SK-N-SH (cell line): ENCODE measurements at regions not wholly inside any gene's neighbourhood (a gene's known extent, or its start where the extent isn't known, plus 50 kb on each side); places are given as distances from the start of the nearest gene placed in this dataset.
A peak's percentile ranks its signal among the peaks of the same experiment; 100 is the strongest.

ENCODE experiments used
- CTCF ChIA-PET: fragments of 300-600, 350-600 bp; formaldehyde crosslinking; extraction: SDS; loops from one replicate; lab custom pipeline; 2021; lab: Yijun Ruan, JAX
- POLR2A ChIA-PET: fragments of 350-600 bp; sonication (Branson Sonifier 250); formaldehyde crosslinking; extraction: SDS; loops from one replicate; lab custom pipeline; 2020; ENCODE audit warnings: antibody characterized with exemption, inconsistent platforms; lab: Yijun Ruan, JAX
- DNase-seq: peaks from one replicate; pipeline ENCODE4 v3.0.0; 2012
- H2AFZ ChIP-seq: fragments of 200-600 bp; sonication (generic); 2 replicates; pipeline ENCODE4 v1.8.1; 2016; ENCODE audit warnings: antibody characterized with exemption, mild to moderate bottlenecking, low read depth
- H3F3A ChIP-seq: fragments of 200-600 bp; sonication (generic); replicated peaks from 2 replicates; pipeline ENCODE3; 2016; ENCODE audit warnings: antibody characterized with exemption, mild to moderate bottlenecking; ENCODE audit not compliant: insufficient read depth
- H3K27ac ChIP-seq, 2 experiments: fragments of 200-500 bp in 1 of 2; fragments of 200-600 bp in 1 of 2; sonication (Bioruptor generic) in 1 of 2; sonication (generic), shearing (Covaris generic) in 1 of 2; 2 replicates each; pipeline versions ENCODE4 v1.5.1 to v1.6.1; 2014 to 2016; ENCODE audit warnings: low read depth in 2 of 2, inconsistent platforms in 1 of 2, low read length in 1 of 2, mild to moderate bottlenecking in 1 of 2, mixed read lengths in 1 of 2
- H3K27me3 ChIP-seq: fragments of 200-600 bp; sonication (generic), shearing (Covaris generic); 2 replicates; pipeline ENCODE4 v1.6.1; 2016; ENCODE audit warnings: mixed run types; ENCODE audit not compliant: insufficient read depth
- H3K36me3 ChIP-seq, 2 experiments: fragments of 200-500 bp in 1 of 2; fragments of 200-600 bp in 1 of 2; sonication (Bioruptor generic) in 1 of 2; sonication (generic) in 1 of 2; replicated peaks in 1 of 2; 2 replicates each; pipeline versions ENCODE3 to v1.5.1; 2014 to 2016; ENCODE audit warnings: low read length in 1 of 2, mild to moderate bottlenecking in 1 of 2; ENCODE audit not compliant: insufficient read depth in 2 of 2, control insufficient read depth in 1 of 2
- H3K4me1 ChIP-seq, 2 experiments: fragments of 200-500 bp in 1 of 2; fragments of 200-600 bp in 1 of 2; sonication (Bioruptor generic) in 1 of 2; sonication (generic), shearing (Covaris generic) in 1 of 2; 2 replicates each; pipeline versions ENCODE4 v1.5.1 to v1.6.1; 2014 to 2016; ENCODE audit warnings: low read depth in 1 of 2, low read length in 1 of 2, mixed run types in 1 of 2; ENCODE audit not compliant: insufficient read depth in 2 of 2, control insufficient read depth in 1 of 2
- H3K4me2 ChIP-seq: fragments of 200-600 bp; sonication (generic), shearing (Covaris generic); 2 replicates; pipeline ENCODE4 v1.6.1; 2017; ENCODE audit warnings: mixed run types
- H3K4me3 ChIP-seq, 2 experiments: fragments of 200-500 bp in 1 of 2; fragments of 200-600 bp in 1 of 2; sonication (Bioruptor generic) in 1 of 2; sonication (generic), shearing (Covaris generic) in 1 of 2; 2 replicates each; pipeline versions ENCODE4 v1.5.1 to v1.8.1; 2014 to 2016; ENCODE audit warnings: low read depth in 2 of 2, inconsistent platforms in 1 of 2, low read length in 1 of 2, mild to moderate bottlenecking in 1 of 2, mixed read lengths in 1 of 2, moderate library complexity in 1 of 2
- H3K79me2 ChIP-seq: fragments of 200-600 bp; sonication (generic); 2 replicates; pipeline ENCODE4 v1.8.1; 2017; ENCODE audit warnings: mild to moderate bottlenecking; ENCODE audit not compliant: insufficient read depth
- H3K9ac ChIP-seq: fragments of 200-600 bp; sonication (generic); 2 replicates; pipeline ENCODE4 v1.6.1; 2017; ENCODE audit warnings: mixed run types
- H3K9me2 ChIP-seq: fragments of 200-600 bp; sonication (generic); 2 replicates; pipeline ENCODE4 v1.6.1; 2017; ENCODE audit warnings: mixed run types
- H3K9me3 ChIP-seq: fragments of 200-600 bp; sonication (generic); 2 replicates; pipeline ENCODE4 v1.6.1; 2017; ENCODE audit warnings: mixed run types, mild to moderate bottlenecking, moderate library complexity
- H4K20me1 ChIP-seq: fragments of 200-600 bp; sonication (generic); 2 replicates; pipeline ENCODE4 v1.6.1; 2017; ENCODE audit warnings: mild to moderate bottlenecking, mixed run types; ENCODE audit not compliant: insufficient read depth
- EZH2phosphoT487 ChIP-seq: fragments of 200-600 bp; sonication (generic); IDR thresholded peaks from 2 replicates; pipeline ENCODE4 v1.6.1; 2017; ENCODE audit warnings: low read depth, mixed run types, mild to moderate bottlenecking, antibody characterized with exemption, moderate library complexity, borderline replicate concordance
- FOSL2 ChIP-seq: IDR thresholded peaks from 2 replicates; pipeline ENCODE4 v1.4.0; 2012; ENCODE audit warnings: low read depth, mild to moderate bottlenecking, moderate library complexity, borderline replicate concordance
- FOXJ3 ChIP-seq: sonication (generic); formaldehyde crosslinking; IDR thresholded peaks from 2 replicates; pipeline ENCODE4 v1.5.1; 2020; ENCODE audit warnings: mild to moderate bottlenecking, missing genetic modification reagents
- GABPA ChIP-seq: IDR thresholded peaks from 2 replicates; pipeline ENCODE4 v1.4.0; 2012; ENCODE audit warnings: low read depth, mild to moderate bottlenecking
- GATA2 ChIP-seq: sonication (generic); formaldehyde crosslinking; IDR thresholded peaks from 2 replicates; pipeline ENCODE4 v1.5.0; 2020; ENCODE audit warnings: mild to moderate bottlenecking, missing genetic modification reagents
- MEF2A ChIP-seq: IDR thresholded peaks from 2 replicates; pipeline ENCODE4 v1.4.0; 2012; ENCODE audit warnings: low read depth, borderline replicate concordance
- MXI1 ChIP-seq: IDR thresholded peaks from 2 replicates; pipeline ENCODE4 v1.6.1; 2012; ENCODE audit warnings: mild to moderate bottlenecking, low read depth, low read length, improper control_type of control experiment
- NFIC ChIP-seq: IDR thresholded peaks from 2 replicates; pipeline ENCODE4 v1.4.0; 2012; ENCODE audit warnings: borderline replicate concordance
- RFX5 ChIP-seq: IDR thresholded peaks from 2 replicates; pipeline ENCODE4 v1.6.1; 2012; ENCODE audit warnings: mild to moderate bottlenecking, improper control_type of control experiment, low read length
- SIN3A ChIP-seq: IDR thresholded peaks from 2 replicates; pipeline ENCODE4 v1.6.1; 2012; ENCODE audit warnings: low read depth, mild to moderate bottlenecking, low read length, moderate library complexity, borderline replicate concordance
- TCF12 ChIP-seq: IDR thresholded peaks from 2 replicates; pipeline ENCODE4 v1.4.0; 2012
- TEAD4 ChIP-seq: IDR thresholded peaks from 2 replicates; pipeline ENCODE4 v1.4.0; 2012; ENCODE audit warnings: mild to moderate bottlenecking, borderline replicate concordance; ENCODE audit not compliant: insufficient read depth
- YY1 ChIP-seq: IDR thresholded peaks from 2 replicates; pipeline ENCODE4 v1.4.0; 2012; ENCODE audit warnings: low read depth, mild to moderate bottlenecking
- WGBS: methylation state at CpG from one replicate; pipeline ENCODE4 v1.1.6; 2017; ENCODE audit warnings: low lambda C conversion rate; 5-methylcytosine and 5-hydroxymethylcytosine counted together
- TF ChIP-seq, protein P1 (sequence below): IDR thresholded peaks from 2 replicates; pipeline ENCODE4 v1.4.0; 2012; ENCODE audit warnings: low read depth, borderline replicate concordance
- TF ChIP-seq, protein P2 (sequence below): IDR thresholded peaks from 2 replicates; pipeline ENCODE4; 2012
- TF ChIP-seq, protein P3 (sequence below): fragments of 200-600 bp; sonication (generic); IDR thresholded peaks from 2 replicates; pipeline ENCODE4 v1.6.1; 2017; ENCODE audit warnings: antibody characterized with exemption, mild to moderate bottlenecking, moderate library complexity

DNA sequence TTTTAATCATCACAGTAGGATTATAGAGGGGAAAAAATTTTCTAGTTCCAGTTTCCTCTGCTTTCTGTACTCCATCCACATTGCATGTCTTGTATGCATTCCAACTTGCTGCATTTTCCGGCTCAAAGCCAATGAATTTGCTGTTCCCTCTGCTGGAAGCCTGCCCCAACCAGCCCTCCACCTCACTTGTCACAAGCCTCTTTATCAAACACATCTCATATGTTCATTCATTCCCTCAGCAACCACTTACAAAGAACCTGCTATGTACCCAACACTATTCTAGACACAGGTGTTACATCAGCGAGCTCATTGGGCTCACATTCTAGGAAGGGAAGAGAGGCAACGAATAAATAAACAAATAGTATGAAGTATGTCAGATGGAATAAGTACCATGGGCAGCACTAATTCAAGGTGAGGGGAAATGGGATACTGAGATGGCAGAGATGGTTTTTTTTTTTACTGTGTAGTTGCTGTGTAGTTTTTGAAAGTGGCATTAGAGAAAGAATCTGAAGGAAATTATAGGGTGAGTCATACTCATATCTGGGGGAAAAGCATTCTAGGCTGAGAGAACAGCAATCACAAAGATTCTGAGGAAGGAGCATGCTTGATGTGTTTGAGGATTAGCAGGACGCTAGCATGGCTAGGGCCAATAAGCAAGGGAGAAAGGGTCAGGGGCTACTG lies 332.5 kb downstream of the PDGFC start (continued):
- TF ChIP-seq, protein P1, sequence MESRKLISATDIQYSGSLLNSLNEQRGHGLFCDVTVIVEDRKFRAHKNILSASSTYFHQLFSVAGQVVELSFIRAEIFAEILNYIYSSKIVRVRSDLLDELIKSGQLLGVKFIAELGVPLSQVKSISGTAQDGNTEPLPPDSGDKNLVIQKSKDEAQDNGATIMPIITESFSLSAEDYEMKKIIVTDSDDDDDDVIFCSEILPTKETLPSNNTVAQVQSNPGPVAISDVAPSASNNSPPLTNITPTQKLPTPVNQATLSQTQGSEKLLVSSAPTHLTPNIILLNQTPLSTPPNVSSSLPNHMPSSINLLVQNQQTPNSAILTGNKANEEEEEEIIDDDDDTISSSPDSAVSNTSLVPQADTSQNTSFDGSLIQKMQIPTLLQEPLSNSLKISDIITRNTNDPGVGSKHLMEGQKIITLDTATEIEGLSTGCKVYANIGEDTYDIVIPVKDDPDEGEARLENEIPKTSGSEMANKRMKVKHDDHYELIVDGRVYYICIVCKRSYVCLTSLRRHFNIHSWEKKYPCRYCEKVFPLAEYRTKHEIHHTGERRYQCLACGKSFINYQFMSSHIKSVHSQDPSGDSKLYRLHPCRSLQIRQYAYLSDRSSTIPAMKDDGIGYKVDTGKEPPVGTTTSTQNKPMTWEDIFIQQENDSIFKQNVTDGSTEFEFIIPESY = no peak
- no peak for TF ChIP-seq GABPA
- TF ChIP-seq MEF2A = no peak
- TF ChIP-seq EZH2phosphoT487 = no peak
- TF ChIP-seq FOXJ3 (CRISPR knock-in tag) = no peak
- no peak for TF ChIP-seq RFX5
- TF ChIP-seq TEAD4 = no peak
- no peak for TF ChIP-seq MXI1
- no peak for TF ChIP-seq SIN3A
- peak; percentile 55 for TF ChIP-seq FOSL2
- TF ChIP-seq, protein P2, sequence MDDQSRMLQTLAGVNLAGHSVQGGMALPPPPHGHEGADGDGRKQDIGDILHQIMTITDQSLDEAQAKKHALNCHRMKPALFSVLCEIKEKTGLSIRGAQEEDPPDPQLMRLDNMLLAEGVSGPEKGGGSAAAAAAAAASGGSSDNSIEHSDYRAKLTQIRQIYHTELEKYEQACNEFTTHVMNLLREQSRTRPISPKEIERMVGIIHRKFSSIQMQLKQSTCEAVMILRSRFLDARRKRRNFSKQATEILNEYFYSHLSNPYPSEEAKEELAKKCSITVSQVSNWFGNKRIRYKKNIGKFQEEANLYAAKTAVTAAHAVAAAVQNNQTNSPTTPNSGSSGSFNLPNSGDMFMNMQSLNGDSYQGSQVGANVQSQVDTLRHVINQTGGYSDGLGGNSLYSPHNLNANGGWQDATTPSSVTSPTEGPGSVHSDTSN = peak; percentile 29; the same call in 1 of the 2 replicates
- TF ChIP-seq, all 33 proteins: peak for 8

DNA sequence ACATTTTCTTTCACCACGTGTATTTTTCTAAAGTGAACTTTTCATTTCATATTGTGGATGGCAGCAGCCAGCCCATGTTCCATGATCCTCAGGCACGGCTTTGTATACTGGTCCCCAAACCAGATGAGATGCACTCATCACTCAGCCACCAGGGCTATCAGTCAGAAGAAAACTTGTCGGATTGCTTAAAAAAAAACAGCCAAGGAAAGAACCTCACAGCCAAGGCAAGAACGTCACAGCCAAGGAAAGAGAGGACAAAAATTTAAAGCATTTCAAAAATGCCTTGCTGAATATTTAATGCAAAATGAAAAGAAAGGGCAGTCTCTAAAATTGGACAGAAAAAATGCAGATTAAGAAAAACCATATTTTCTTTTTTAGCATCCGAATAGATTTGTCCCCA lies 333.3 kb downstream of the PDGFC start:
- H3K4me2 ChIP-seq = peak overlapping the region; percentile 57
- no peaks in the 10 kb centered on the region for H3K36me3 ChIP-seq
- H3F3A ChIP-seq = peaks cover 32% of the 10 kb centered on the region
- H3K79me2 ChIP-seq = no peaks in the 10 kb centered on the region
- peak overlapping the region; percentile 4; the same call in 1 of the 2 replicates for H2AFZ ChIP-seq
- H4K20me1 ChIP-seq = no peaks in the 10 kb centered on the region
- peak overlapping the region; percentile 43 to 45; a peak in 3 of 4 replicates for H3K27ac ChIP-seq
- no peak overlapping the region for H3K4me3 ChIP-seq
- 12% methylated on average over 5 of the region's 5 CpGs for WGBS
- no peaks in the 10 kb centered on the region for H3K9me3 ChIP-seq
- H3K9me2 ChIP-seq = no peaks in the 10 kb centered on the region
- TF ChIP-seq GATA2 (CRISPR knock-in tag) = no peak
- peak; percentile 30; the same call in 1 of the 2 replicates for TF ChIP-seq NFIC
- TF ChIP-seq TCF12 = peak; percentile 16; the same call in 1 of the 2 replicates
- TF ChIP-seq, protein P2 = peak; percentile 45
- peak; percentile 9; the same call in 1 of the 2 replicates for TF ChIP-seq TEAD4
- TF ChIP-seq, protein P3, sequence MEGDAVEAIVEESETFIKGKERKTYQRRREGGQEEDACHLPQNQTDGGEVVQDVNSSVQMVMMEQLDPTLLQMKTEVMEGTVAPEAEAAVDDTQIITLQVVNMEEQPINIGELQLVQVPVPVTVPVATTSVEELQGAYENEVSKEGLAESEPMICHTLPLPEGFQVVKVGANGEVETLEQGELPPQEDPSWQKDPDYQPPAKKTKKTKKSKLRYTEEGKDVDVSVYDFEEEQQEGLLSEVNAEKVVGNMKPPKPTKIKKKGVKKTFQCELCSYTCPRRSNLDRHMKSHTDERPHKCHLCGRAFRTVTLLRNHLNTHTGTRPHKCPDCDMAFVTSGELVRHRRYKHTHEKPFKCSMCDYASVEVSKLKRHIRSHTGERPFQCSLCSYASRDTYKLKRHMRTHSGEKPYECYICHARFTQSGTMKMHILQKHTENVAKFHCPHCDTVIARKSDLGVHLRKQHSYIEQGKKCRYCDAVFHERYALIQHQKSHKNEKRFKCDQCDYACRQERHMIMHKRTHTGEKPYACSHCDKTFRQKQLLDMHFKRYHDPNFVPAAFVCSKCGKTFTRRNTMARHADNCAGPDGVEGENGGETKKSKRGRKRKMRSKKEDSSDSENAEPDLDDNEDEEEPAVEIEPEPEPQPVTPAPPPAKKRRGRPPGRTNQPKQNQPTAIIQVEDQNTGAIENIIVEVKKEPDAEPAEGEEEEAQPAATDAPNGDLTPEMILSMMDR = no peak
- no peak for TF ChIP-seq YY1
- TF ChIP-seq SIN3A = no peak
- no peak for DNase-seq
- POLR2A ChIA-PET = no interaction called here
- CTCF ChIA-PET = no interaction called here
- no peaks in the 10 kb centered on the region for H3K27me3 ChIP-seq
- peak overlapping the region; percentile 3; the same call in 1 of the 2 replicates for H3K9ac ChIP-seq
- peaks cover 0 to 19% of the 10 kb centered on the region in 2 experiments; a peak in 3 of 4 replicates for H3K4me1 ChIP-seq
